Hepatocyte (in vitro differentiated cells): ENCODE measurements at regions not wholly inside any gene's neighbourhood (a gene's known extent, or its start where the extent isn't known, plus 50 kb on each side); places are given as distances from the start of the nearest gene placed in this dataset.

Experiments
- DNase-seq: peaks from one replicate; pipeline ENCODE4 v3.0.0-alpha.2; 2016; ENCODE audit warnings: low spot score
- H2AFZ ChIP-seq: fragments of 200-600 bp; sonication (generic); 2 replicates; pipeline ENCODE4 v1.6.0; 2016; ENCODE audit warnings: antibody characterized with exemption, mild to moderate bottlenecking
- H3K27ac ChIP-seq: fragments of 200-600 bp; sonication (generic); 2 replicates; pipeline ENCODE4 v1.5.1; 2016; ENCODE audit warnings: mild to moderate bottlenecking
- H3K27me3 ChIP-seq: fragments of 200-600 bp; sonication (generic); 2 replicates; pipeline ENCODE4 v1.6.1; 2016
- H3K36me3 ChIP-seq: fragments of 200-600 bp; sonication (generic); replicated peaks from 2 replicates; pipeline ENCODE4 v1.5.1; 2016; ENCODE audit warnings: low read depth; ENCODE audit not compliant: insufficient read depth
- H3K4me1 ChIP-seq: fragments of 200-600 bp; sonication (generic); 2 replicates; pipeline ENCODE4 v1.5.1; 2016; ENCODE audit warnings: mild to moderate bottlenecking, moderate library complexity; ENCODE audit not compliant: insufficient read depth
- H3K4me2 ChIP-seq: fragments of 200-600 bp; sonication (generic); 2 replicates; pipeline ENCODE4 v1.6.0; 2016
- H3K4me3 ChIP-seq: fragments of 200-600 bp; sonication (generic); 2 replicates; pipeline ENCODE4 v1.5.1; 2016; ENCODE audit warnings: mild to moderate bottlenecking
- H3K79me2 ChIP-seq: fragments of 200-600 bp; sonication (generic); 2 replicates; pipeline ENCODE4 v1.6.0; 2017; ENCODE audit warnings: mild to moderate bottlenecking
- H3K9me2 ChIP-seq: fragments of 200-600 bp; sonication (generic); replicated peaks from 2 replicates; pipeline ENCODE4 v1.6.0; 2017; ENCODE audit warnings: mild to moderate bottlenecking; ENCODE audit not compliant: insufficient read depth
- H3K9me3 ChIP-seq: fragments of 200-600 bp; sonication (generic); 2 replicates; pipeline ENCODE4 v1.5.1; 2016; ENCODE audit warnings: low read depth, mild to moderate bottlenecking
- H4K20me1 ChIP-seq: fragments of 200-600 bp; sonication (generic); 2 replicates; pipeline ENCODE4 v1.6.0; 2016; ENCODE audit warnings: mild to moderate bottlenecking; ENCODE audit not compliant: insufficient read depth, poor library complexity, severe bottlenecking
- EZH2 ChIP-seq: fragments of 200-600 bp; sonication (generic); IDR thresholded peaks from 2 replicates; pipeline ENCODE4 v1.6.1; 2016; ENCODE audit warnings: antibody characterized with exemption, mild to moderate bottlenecking, borderline replicate concordance
- EZH2phosphoT487 ChIP-seq: fragments of 200-600 bp; sonication (generic); IDR thresholded peaks from one replicate; pipeline ENCODE4 v1.6.1; 2018; ENCODE audit warnings: antibody characterized with exemption, mild to moderate bottlenecking, low read depth, moderate library complexity; ENCODE audit not compliant: unreplicated experiment, severe bottlenecking
- WGBS: methylation state at CpG from one replicate; pipeline ENCODE4 v1.1.6; 2016; ENCODE audit warnings: low lambda C conversion rate; ENCODE audit errors: missing lambda C conversion rate; 5-methylcytosine and 5-hydroxymethylcytosine counted together
- TF ChIP-seq, protein P1 (sequence below): fragments of 200-600 bp; sonication (generic); IDR thresholded peaks from 2 replicates; pipeline ENCODE4 v1.5.1; 2016; ENCODE audit warnings: antibody characterized with exemption, mild to moderate bottlenecking; ENCODE audit not compliant: poor library complexity

DNA sequence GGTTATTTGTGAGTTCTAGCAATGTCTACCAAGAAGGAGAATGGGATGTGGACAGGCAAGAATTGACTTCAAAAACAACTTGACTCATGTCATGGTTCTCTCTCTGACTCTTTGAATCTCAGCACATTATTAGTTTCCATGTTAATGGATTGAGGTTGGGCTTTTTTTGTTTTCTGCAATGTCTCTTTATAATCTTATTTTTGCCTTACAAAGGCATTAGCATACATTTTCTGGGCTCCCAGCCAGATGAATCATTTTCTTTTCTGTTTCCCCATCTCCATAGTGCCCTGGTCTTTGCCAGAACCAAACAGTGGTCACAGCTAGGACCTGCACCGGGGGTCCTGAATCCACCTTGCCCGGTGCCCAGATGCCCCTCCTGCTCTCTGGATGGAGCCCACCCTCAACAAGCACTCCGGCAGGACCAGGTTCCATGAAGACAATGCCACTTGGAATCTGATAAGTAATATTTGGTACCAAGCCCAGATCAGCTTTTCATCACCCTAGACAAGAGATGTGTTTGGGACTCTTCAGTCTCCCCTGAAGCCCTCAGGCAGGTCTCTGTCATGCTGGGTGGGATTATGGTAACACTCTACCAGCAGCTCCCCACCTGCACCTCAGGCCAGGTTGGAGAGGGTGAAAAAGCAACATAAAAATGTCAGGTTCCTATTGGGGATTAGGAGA lies 266.7 kb upstream of the SULF2 start:
- H3K79me2 ChIP-seq, result no peaks in the 10 kb centered on the region
- H4K20me1 ChIP-seq, result no peaks in the 10 kb centered on the region
- peaks cover 6% of the 10 kb centered on the region for H3K4me1 ChIP-seq
- no peak overlapping the region for H3K4me2 ChIP-seq
- H2AFZ ChIP-seq, result no peak overlapping the region
- no peaks in the 10 kb centered on the region for H3K9me3 ChIP-seq
- 69% methylated on average over 3 of the region's 3 CpGs for WGBS
- H3K27me3 ChIP-seq, result no peaks in the 10 kb centered on the region
- no peak overlapping the region for H3K4me3 ChIP-seq
- no peak for TF ChIP-seq EZH2
- TF ChIP-seq EZH2phosphoT487, result no peak
- no peaks in the 10 kb centered on the region for H3K9me2 ChIP-seq
- peak; percentile 51 for DNase-seq
- no peaks in the 10 kb centered on the region for H3K36me3 ChIP-seq
- peak overlapping the region; percentile 56 for H3K27ac ChIP-seq

DNA sequence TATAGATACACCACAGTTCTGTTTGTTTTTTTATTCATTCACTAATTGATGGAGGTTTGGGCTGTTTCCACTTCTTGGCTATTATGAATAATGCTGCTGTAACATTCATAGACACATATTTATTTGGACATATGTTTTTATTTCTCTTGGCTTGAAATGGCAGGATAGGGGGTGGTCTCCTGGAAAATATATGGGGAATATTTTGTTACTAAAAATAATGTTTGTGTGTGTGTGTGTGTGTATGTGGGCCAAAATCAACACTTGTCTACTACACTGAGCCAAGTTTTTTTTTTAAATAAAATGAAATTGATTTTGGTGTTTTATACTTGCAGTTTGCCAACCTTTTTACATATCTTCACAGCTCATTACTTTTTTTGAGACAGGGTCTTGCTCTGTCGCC lies 264.4 kb upstream of the SULF2 start:
- TF ChIP-seq EZH2 (no peak), EZH2phosphoT487 (no peak)
- TF ChIP-seq, protein P1, sequence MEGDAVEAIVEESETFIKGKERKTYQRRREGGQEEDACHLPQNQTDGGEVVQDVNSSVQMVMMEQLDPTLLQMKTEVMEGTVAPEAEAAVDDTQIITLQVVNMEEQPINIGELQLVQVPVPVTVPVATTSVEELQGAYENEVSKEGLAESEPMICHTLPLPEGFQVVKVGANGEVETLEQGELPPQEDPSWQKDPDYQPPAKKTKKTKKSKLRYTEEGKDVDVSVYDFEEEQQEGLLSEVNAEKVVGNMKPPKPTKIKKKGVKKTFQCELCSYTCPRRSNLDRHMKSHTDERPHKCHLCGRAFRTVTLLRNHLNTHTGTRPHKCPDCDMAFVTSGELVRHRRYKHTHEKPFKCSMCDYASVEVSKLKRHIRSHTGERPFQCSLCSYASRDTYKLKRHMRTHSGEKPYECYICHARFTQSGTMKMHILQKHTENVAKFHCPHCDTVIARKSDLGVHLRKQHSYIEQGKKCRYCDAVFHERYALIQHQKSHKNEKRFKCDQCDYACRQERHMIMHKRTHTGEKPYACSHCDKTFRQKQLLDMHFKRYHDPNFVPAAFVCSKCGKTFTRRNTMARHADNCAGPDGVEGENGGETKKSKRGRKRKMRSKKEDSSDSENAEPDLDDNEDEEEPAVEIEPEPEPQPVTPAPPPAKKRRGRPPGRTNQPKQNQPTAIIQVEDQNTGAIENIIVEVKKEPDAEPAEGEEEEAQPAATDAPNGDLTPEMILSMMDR, result no peak
- no peaks in the 10 kb centered on the region for H3K9me3 ChIP-seq

DNA sequence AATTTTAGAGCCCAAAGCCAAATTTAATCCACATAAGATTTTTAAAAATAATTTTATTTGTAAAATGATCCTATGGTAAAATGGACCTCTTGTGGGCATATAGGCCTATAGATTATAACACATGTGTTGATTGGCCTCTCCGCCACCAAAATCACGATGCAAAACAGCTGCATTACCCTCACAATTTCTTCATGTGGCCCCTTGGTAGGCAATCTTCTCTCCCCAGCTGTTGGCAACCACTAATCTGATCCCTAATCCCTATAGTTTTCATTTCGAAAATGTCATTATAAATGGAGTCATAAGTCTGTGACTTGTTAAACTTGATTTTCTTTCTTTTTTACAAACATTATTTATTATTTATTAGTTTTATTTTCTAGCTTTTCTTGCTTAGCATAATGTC lies 263.9 kb upstream of the SULF2 start:
- DNase-seq, result no peak
- peaks cover 6% of the 10 kb centered on the region for H3K4me1 ChIP-seq
- H4K20me1 ChIP-seq, result no peaks in the 10 kb centered on the region
- H3K27ac ChIP-seq, result no peak overlapping the region
- no peaks in the 10 kb centered on the region for H3K9me3 ChIP-seq
- no peaks in the 10 kb centered on the region for H3K79me2 ChIP-seq
- H3K4me3 ChIP-seq, result no peak overlapping the region
- no peak for TF ChIP-seq EZH2
- no peak for TF ChIP-seq EZH2phosphoT487
- TF ChIP-seq, protein P1, result no peak
- no peak overlapping the region for H2AFZ ChIP-seq
- H3K9me2 ChIP-seq, result no peaks in the 10 kb centered on the region
- H3K27me3 ChIP-seq, result no peaks in the 10 kb centered on the region
- H3K4me2 ChIP-seq, result no peak overlapping the region
- 84% methylated on average over 3 of the region's 3 CpGs for WGBS
- H3K36me3 ChIP-seq, result no peaks in the 10 kb centered on the region

More for the DNA sequence above, 264.4 kb upstream of the SULF2 start:
- Histone ChIP-seq H3K4me3 (no peak overlapping the region), H3K4me2 (no peak overlapping the region), H3K27ac (no peak overlapping the region), H2AFZ (no peak overlapping the region), H4K20me1 (no peaks in the 10 kb centered on the region), H3K9me2 (no peaks in the 10 kb centered on the region), H3K27me3 (no peaks in the 10 kb centered on the region), H3K79me2 (no peaks in the 10 kb centered on the region), H3K36me3 (no peaks in the 10 kb centered on the region), H3K4me1 (peaks cover 6% of the 10 kb centered on the region)
- DNase-seq, result no peak
- WGBS, result 94% methylated on average over 1 of the region's 1 CpG

DNA sequence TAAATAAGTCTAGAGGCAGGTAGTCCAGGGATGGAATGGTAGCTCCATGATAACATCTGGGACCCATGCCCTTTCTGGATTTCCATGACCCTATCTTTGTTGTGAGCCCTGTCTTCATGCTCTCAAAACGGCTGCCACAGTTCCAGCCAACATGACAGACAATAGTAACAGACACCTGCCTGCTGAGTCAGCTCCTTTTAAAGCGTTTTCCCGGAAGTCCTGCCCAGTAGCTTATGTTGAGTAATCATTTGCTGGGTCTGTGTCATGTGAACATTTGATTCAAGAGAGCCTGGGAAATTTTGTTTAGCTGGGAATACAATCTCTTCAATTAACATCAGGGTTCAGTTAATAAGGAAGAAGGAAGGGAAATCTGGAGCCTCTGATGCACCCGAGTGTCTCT lies 262.2 kb upstream of the SULF2 start:
- DNase-seq, result no peak
- Histone ChIP-seq H3K9me2 (no peaks in the 10 kb centered on the region), H3K79me2 (no peaks in the 10 kb centered on the region), H3K4me1 (peaks cover 6% of the 10 kb centered on the region), H2AFZ (no peak overlapping the region), H3K36me3 (no peaks in the 10 kb centered on the region), H3K27ac (no peak overlapping the region), H3K9me3 (no peaks in the 10 kb centered on the region), H3K27me3 (no peaks in the 10 kb centered on the region), H3K4me2 (no peak overlapping the region), H4K20me1 (no peaks in the 10 kb centered on the region), H3K4me3 (no peak overlapping the region)
- TF ChIP-seq EZH2 (no peak), EZH2phosphoT487 (no peak)
- TF ChIP-seq, protein P1, result no peak
- 68% methylated on average over 4 of the region's 4 CpGs for WGBS
